ENCODE measurements at regions not wholly inside any gene's neighbourhood (a gene's known extent, or its start where the extent isn't known, plus 50 kb on each side); places are given as distances from the start of the nearest gene placed in this dataset.

DNA sequence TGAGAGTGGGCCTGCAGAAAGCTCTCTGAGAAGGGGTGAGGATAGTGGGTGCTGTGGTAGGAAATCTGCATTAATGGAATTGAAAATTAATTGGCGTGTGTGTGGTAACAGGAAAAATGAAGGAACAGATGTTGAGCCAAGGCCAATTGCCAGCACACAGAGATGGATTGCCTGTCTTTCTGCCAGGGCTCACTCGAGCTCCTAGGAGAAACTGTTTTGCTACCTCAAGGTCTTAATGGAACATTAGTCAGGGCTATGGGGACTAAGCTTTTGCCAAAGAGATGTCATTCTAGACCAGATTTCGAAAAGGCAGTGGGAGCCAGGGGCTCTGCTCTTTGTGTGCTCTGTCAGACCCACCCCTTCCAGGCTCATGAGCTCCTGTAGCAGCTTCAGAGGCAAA, 124.0 kb upstream of the EFNA5 start:
- Histone ChIP-seq H3K36me3 (no peaks in the 10 kb centered on the region), H3K9me3 (peaks cover 0 to 6% of the 10 kb centered on the region in 2 donors), H3K4me3 (no peak overlapping the region), H3K27ac (no peak overlapping the region), H3K27me3 (no peaks in the 10 kb centered on the region), H3K4me1 (no peaks in the 10 kb centered on the region)
- ATAC-seq (no peak), DNase-seq (no peak)
- intact Hi-C loops (cut with DNase I) = no loop called here
- TF ChIP-seq CTCF (IDR thresholded peaks at IDR 0.05) = no peak

GRCh38 chr5:107792940-107793339, 122.2 kb upstream of the EFNA5 start:
- intact Hi-C loops (cut with DNase I) = no loop called here
- Histone ChIP-seq H3K27ac (no peak overlapping the region), H3K36me3 (no peaks in the 10 kb centered on the region), H3K9me3 (peaks cover 0 to 6% of the 10 kb centered on the region in 2 donors), H3K27me3 (no peaks in the 10 kb centered on the region), H3K4me3 (no peak overlapping the region), H3K4me1 (no peaks in the 10 kb centered on the region)
- ATAC-seq (no peak), DNase-seq (no peak)
- no peak for TF ChIP-seq CTCF (IDR thresholded peaks at IDR 0.05)

GRCh38 chr5:107790671-107791070, 119.9 kb upstream of the EFNA5 start:
- TF ChIP-seq CTCF (IDR thresholded peaks at IDR 0.05) = no peak
- Histone ChIP-seq H3K9me3 (peaks cover 0 to 5% of the 10 kb centered on the region in 2 donors), H3K27ac (no peak overlapping the region), H3K27me3 (no peaks in the 10 kb centered on the region), H3K4me1 (no peaks in the 10 kb centered on the region), H3K4me3 (no peak overlapping the region), H3K36me3 (no peaks in the 10 kb centered on the region)
- no peak for ATAC-seq
- DNase-seq = no peak
- intact Hi-C loops (cut with DNase I) = no loop called here

DNA sequence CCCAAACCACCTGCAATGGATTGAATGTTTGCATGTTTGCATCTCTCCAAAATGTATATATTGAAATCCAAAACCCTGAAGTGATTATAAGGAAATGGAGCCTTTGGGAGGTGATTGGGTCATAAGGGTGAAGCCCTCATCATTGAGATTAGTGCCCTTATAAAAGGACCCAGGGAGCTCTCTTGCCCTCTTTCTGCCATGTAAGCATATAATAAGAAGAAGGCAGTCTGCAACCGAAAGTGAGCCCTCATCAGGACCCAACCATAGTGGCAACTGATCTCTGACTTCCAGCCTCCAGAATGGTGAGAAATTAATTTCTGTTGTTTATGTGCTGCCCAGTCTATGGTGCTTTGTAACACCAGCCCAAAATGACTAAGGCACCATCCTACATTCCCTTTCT, 115.7 kb upstream of the EFNA5 start:
- no peak for TF ChIP-seq CTCF (IDR thresholded peaks at IDR 0.05)
- DNase-seq (no peak), ATAC-seq (no peak)
- no peaks in the 10 kb centered on the region for H3K36me3 ChIP-seq
- intact Hi-C loops (cut with DNase I) = no loop called here
- no peaks in the 10 kb centered on the region for H3K4me1 ChIP-seq
- H3K9me3 ChIP-seq = peaks cover 0 to under 1% of the 10 kb centered on the region in 2 donors
- H3K27ac ChIP-seq = no peak overlapping the region
- no peaks in the 10 kb centered on the region for H3K27me3 ChIP-seq
- H3K4me3 ChIP-seq = no peak overlapping the region

- H3K4me1 ChIP-seq = no peaks in the 10 kb centered on the region
- H3K27me3 ChIP-seq = no peaks in the 10 kb centered on the region
- ATAC-seq (no peak), DNase-seq (no peak)
- no peak for TF ChIP-seq CTCF (IDR thresholded peaks at IDR 0.05)
- H3K27ac ChIP-seq = no peak overlapping the region
- peaks cover 0 to 3% of the 10 kb centered on the region in 2 donors for H3K9me3 ChIP-seq
- intact Hi-C loops (cut with DNase I) = no loop called here
- H3K4me3 ChIP-seq = no peak overlapping the region
- H3K36me3 ChIP-seq = no peaks in the 10 kb centered on the region
Observed at GRCh38 chr5:107783551-107783950, 112.8 kb upstream of the EFNA5 start.
